ENCODE measurements at regions not wholly inside any gene's neighbourhood (a gene's known extent, or its start where the extent isn't known, plus 50 kb on each side); places are given as distances from the start of the nearest gene placed in this dataset.
"Not testable (repeated sequence)": the region's sequence is repeated elsewhere in the genome, so short reads cannot be mapped to it uniquely, and the experiment has no call there.

- Histone ChIP-seq H3K27me3 (ENCODE audit: low read depth) (no peaks in the 10 kb centered on the region), H3K36me3 (replicated peaks) (no peaks in the 10 kb centered on the region), H3K9me3 (no peaks in the 10 kb centered on the region), H3K4me3 (no peak overlapping the region), H3K4me1 (no peaks in the 10 kb centered on the region)
- in situ Hi-C loops (cut with MboI; ENCODE audit: low sequenced_read_pairs): no loop called here
- no peak for DNase-seq (ENCODE audit: low spot score in 2 of 2)
These were observed 474.7 kb downstream of the PID1 start for GRCh38 chr2:228796386-228796785.

- Histone ChIP-seq H3K36me3 (replicated peaks) (no peaks in the 10 kb centered on the region), H3K9me3 (no peaks in the 10 kb centered on the region), H3K4me3 (no peak overlapping the region), H3K4me1 (no peaks in the 10 kb centered on the region), H3K27me3 (ENCODE audit: low read depth) (no peaks in the 10 kb centered on the region)
- in situ Hi-C loops (cut with MboI; ENCODE audit: low sequenced_read_pairs): no loop called here
- DNase-seq (ENCODE audit: low spot score in 2 of 2): no peak
These were observed 478.0 kb downstream of the PID1 start for GRCh38 chr2:228793116-228793515.

- no peaks in the 10 kb centered on the region for H3K36me3 ChIP-seq (replicated peaks)
- no peaks in the 10 kb centered on the region for H3K9me3 ChIP-seq
- no peak for DNase-seq (ENCODE audit: low spot score in 2 of 2)
- no peaks in the 10 kb centered on the region for H3K4me1 ChIP-seq
- no peaks in the 10 kb centered on the region for H3K27me3 ChIP-seq (ENCODE audit: low read depth)
- no peak overlapping the region for H3K4me3 ChIP-seq
- in situ Hi-C loops (cut with MboI; ENCODE audit: low sequenced_read_pairs): no loop called here
These were observed 484.2 kb downstream of the PID1 start for GRCh38 chr2:228786901-228787300.

DNA sequence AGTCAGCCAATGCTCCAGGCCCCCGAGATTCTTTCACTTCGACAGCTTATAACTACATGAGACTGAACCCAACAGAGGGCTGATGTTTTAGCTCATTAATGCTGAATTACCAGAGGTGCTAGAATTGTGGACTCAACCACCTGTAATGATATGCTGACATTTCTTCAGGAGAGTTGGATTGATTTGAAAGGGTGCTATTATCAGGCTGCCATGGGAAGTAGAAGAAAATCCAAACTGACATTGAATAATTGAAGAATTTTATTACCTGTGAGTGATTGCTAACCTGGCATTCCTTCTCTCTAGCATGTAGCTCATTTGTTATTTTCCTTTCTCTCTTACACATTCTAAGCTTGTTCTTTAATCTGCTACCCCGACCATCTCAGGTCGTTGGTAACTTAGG is 488.8 kb downstream of the PID1 start:
- no peak overlapping the region for H3K4me3 ChIP-seq
- H3K36me3 ChIP-seq (replicated peaks): no peaks in the 10 kb centered on the region
- DNase-seq (ENCODE audit: low spot score in 2 of 2): no peak
- H3K27me3 ChIP-seq (ENCODE audit: low read depth): no peaks in the 10 kb centered on the region
- in situ Hi-C loops (cut with MboI; ENCODE audit: low sequenced_read_pairs): no loop called here
- no peaks in the 10 kb centered on the region for H3K4me1 ChIP-seq
- no peaks in the 10 kb centered on the region for H3K9me3 ChIP-seq

DNA sequence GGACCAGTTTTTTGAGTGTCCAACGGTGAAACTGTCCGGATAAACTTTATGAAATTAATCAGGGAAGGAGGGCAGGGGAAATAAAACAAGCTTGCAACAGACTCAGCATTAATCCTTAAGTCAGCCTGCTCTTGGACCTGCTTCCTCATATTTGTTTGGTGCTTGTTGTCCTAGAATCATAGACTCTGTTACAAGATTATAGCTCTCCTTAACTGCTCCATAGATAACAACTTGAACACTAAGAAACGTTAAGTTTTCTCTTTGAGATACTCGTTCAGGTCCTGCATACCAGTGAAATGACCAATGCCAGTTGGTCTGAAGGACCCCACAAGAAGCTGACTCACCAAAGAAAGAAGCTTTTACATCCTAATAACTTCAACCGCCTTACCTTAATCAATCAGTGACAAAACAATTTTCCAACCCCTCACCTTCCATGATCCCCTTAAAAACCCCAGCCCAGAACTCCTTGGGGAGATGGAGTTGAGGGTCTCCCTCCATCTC is 493.2 kb downstream of the PID1 start:
- H3K9me3 ChIP-seq: no peaks in the 10 kb centered on the region
- no peaks in the 10 kb centered on the region for H3K27me3 ChIP-seq (ENCODE audit: low read depth)
- in situ Hi-C loops (cut with MboI; ENCODE audit: low sequenced_read_pairs): no loop called here
- no peaks in the 10 kb centered on the region for H3K36me3 ChIP-seq (replicated peaks)
- H3K4me1 ChIP-seq: no peaks in the 10 kb centered on the region
- H3K4me3 ChIP-seq: no peak overlapping the region
- no peak for DNase-seq (ENCODE audit: low spot score in 2 of 2)

- no peaks in the 10 kb centered on the region for H3K36me3 ChIP-seq (replicated peaks)
- in situ Hi-C loops (cut with MboI; ENCODE audit: low sequenced_read_pairs): no loop called here
- no peaks in the 10 kb centered on the region for H3K4me1 ChIP-seq
- H3K9me3 ChIP-seq: no peaks in the 10 kb centered on the region
- no peak for DNase-seq (ENCODE audit: low spot score in 2 of 2)
- H3K27me3 ChIP-seq (ENCODE audit: low read depth): no peaks in the 10 kb centered on the region
- H3K4me3 ChIP-seq: no peak overlapping the region
These were observed 496.5 kb downstream of the PID1 start for GRCh38 chr2:228774548-228774947.

- in situ Hi-C loops (cut with MboI; ENCODE audit: low sequenced_read_pairs): no loop called here
- no peak overlapping the region for H3K4me3 ChIP-seq
- no peaks in the 10 kb centered on the region for H3K36me3 ChIP-seq (replicated peaks)
- H3K9me3 ChIP-seq: no peaks in the 10 kb centered on the region
- H3K27me3 ChIP-seq (ENCODE audit: low read depth): no peaks in the 10 kb centered on the region
- no peak for DNase-seq (ENCODE audit: low spot score in 2 of 2)
- no peaks in the 10 kb centered on the region for H3K4me1 ChIP-seq
These were observed 499.3 kb downstream of the PID1 start for GRCh38 chr2:228771774-228772173.

DNA sequence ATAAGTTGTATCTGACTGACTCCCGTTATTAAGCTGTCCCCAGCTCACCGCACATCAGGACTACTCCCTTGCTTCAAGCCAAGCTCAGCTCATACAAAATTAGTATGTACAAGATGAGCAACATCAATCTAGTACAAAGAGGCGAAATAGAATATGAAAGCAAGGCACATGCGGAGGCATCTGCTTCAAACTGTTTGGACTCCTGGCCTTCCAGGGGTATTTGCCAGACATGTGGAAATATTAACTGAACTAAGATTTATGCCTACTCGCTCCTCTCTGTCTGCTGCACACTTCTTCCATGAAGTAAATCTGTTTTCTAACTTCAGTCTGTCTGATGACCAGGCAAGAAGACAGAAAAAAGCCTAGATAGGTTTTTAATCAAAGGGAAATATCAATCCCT is 499.8 kb downstream of the PID1 start:
- H3K9me3 ChIP-seq: no peaks in the 10 kb centered on the region
- H3K4me1 ChIP-seq: no peaks in the 10 kb centered on the region
- DNase-seq (ENCODE audit: low spot score in 2 of 2): no peak
- H3K36me3 ChIP-seq (replicated peaks): no peaks in the 10 kb centered on the region
- in situ Hi-C loops (cut with MboI; ENCODE audit: low sequenced_read_pairs): no loop called here
- no peak overlapping the region for H3K4me3 ChIP-seq
- H3K27me3 ChIP-seq (ENCODE audit: low read depth): no peaks in the 10 kb centered on the region

- Histone ChIP-seq H3K9me3 (no peaks in the 10 kb centered on the region), H3K36me3 (replicated peaks) (no peaks in the 10 kb centered on the region), H3K4me1 (no peaks in the 10 kb centered on the region), H3K27me3 (ENCODE audit: low read depth) (no peaks in the 10 kb centered on the region), H3K4me3 (no peak overlapping the region)
- in situ Hi-C loops (cut with MboI; ENCODE audit: low sequenced_read_pairs): no loop called here
- no peak for DNase-seq (ENCODE audit: low spot score in 2 of 2)
These were observed 502.3 kb downstream of the PID1 start for GRCh38 chr2:228768818-228769217.

- in situ Hi-C loops (cut with MboI; ENCODE audit: low sequenced_read_pairs); DNase-seq (ENCODE audit: low spot score in 2 of 2); H3K9me3 ChIP-seq; H3K36me3 ChIP-seq (replicated peaks); H3K27me3 ChIP-seq (ENCODE audit: low read depth); H3K4me1 ChIP-seq; H3K4me3 ChIP-seq: not testable (repeated sequence)
These were observed 502.9 kb downstream of the PID1 start for GRCh38 chr2:228768141-228768540.

DNA sequence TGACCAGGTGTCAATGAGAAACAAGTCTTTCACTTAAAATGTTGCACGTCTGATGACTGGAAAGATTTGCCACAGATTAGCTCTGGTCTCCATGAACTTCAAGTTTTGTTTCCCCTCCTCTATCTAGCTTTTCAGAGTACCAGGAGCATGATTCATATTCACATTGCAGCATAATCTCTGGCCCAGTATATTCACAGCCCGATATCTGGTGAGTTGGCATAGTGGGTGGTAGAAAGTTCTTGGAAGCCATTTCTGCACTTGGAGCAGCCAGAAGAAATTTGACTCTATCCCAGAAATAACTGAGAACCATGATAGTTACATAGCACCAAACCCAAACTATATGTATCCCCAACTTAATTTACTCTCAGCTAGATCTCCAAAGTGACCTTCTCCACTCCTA is 503.9 kb downstream of the PID1 start:
- in situ Hi-C loops (cut with MboI; ENCODE audit: low sequenced_read_pairs): no loop called here
- Histone ChIP-seq H3K27me3 (ENCODE audit: low read depth) (no peaks in the 10 kb centered on the region), H3K4me3 (no peak overlapping the region), H3K36me3 (replicated peaks) (no peaks in the 10 kb centered on the region), H3K4me1 (no peaks in the 10 kb centered on the region), H3K9me3 (no peaks in the 10 kb centered on the region)
- no peak for DNase-seq (ENCODE audit: low spot score in 2 of 2)

DNA sequence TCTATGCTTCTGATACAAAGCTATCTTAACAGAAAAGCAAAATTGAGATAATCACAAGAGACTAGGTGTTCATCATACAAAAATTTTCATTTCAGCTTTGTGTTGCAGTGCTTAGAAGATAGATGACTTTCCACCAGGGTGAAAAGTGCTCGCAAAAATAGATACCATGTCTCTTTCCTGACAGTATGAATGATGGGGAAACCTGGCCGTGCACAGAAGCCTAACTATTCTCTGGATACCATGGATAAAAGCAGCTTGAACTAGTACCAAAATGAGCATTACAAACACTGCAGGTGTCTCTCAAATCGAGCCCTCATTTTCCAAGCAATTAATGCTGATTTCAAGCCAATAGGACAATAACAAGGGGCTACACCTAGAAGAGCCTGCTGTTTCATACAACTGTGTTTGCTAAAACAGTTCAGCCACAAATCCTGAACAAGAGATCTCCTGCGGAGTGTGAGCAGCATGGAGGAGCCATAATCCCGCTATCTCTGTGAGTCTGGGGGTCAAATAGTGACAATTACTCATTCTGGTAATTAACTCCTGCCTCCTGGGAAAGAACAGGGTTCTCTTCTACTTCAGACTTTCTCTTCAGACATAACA is 507.6 kb downstream of the PID1 start:
- in situ Hi-C loops (cut with MboI; ENCODE audit: low sequenced_read_pairs): no loop called here
- Histone ChIP-seq H3K9me3 (no peaks in the 10 kb centered on the region), H3K27me3 (ENCODE audit: low read depth) (no peaks in the 10 kb centered on the region), H3K36me3 (replicated peaks) (no peaks in the 10 kb centered on the region), H3K4me3 (no peak overlapping the region), H3K4me1 (no peaks in the 10 kb centered on the region)
- DNase-seq (ENCODE audit: low spot score in 2 of 2): no peak

DNA sequence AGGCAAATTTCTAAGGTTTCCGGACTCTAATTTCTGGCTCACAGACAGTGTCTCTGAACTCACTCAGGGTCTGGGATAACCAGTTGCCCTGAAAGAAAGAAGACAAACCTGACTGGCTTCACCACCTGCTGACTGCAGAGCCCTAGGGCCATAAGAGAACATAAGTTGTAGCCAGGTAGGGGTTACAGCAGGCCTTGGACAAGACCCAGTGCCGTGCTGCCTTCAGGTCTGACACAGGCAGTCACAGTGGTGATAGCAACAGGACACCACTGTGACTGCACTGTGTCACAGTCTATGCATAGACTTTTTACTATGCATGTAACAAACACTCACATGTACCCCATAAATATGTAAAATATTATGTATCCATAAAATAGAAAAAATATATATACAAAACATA is 508.5 kb downstream of the PID1 start:
- no peaks in the 10 kb centered on the region for H3K36me3 ChIP-seq (replicated peaks)
- H3K4me3 ChIP-seq: no peak overlapping the region
- H3K4me1 ChIP-seq: no peaks in the 10 kb centered on the region
- in situ Hi-C loops (cut with MboI; ENCODE audit: low sequenced_read_pairs): no loop called here
- no peaks in the 10 kb centered on the region for H3K27me3 ChIP-seq (ENCODE audit: low read depth)
- no peak for DNase-seq (ENCODE audit: low spot score in 2 of 2)
- no peaks in the 10 kb centered on the region for H3K9me3 ChIP-seq

GRCh38 chr2:228755661-228756060 is 515.4 kb downstream of the PID1 start:
- H3K9me3 ChIP-seq; in situ Hi-C loops (cut with MboI; ENCODE audit: low sequenced_read_pairs); DNase-seq (ENCODE audit: low spot score in 2 of 2); H3K27me3 ChIP-seq (ENCODE audit: low read depth); H3K4me3 ChIP-seq; H3K4me1 ChIP-seq; H3K36me3 ChIP-seq (replicated peaks): not testable (repeated sequence)

DNA sequence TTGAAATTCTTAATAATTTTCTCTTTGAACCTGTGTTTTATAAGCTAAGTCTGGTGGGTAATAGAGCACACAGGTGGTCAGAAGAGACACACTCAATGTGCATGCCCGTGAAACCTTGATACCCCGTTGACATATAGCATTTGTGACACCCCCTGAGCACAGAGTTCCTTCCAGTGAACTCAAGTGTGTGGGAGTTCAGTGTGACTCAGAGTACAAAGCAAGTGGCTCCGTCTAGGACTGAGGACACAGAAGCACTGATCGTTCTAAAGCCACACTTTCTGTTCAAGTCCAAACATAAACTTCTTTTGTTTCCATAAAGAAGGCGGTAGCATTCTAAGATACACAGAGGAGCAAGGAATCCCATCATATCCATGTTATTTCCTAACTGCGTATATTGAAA is 523.6 kb downstream of the PID1 start:
- H3K4me1 ChIP-seq: no peaks in the 10 kb centered on the region
- no peak for DNase-seq (ENCODE audit: low spot score in 2 of 2)
- no peaks in the 10 kb centered on the region for H3K9me3 ChIP-seq
- in situ Hi-C loops (cut with MboI; ENCODE audit: low sequenced_read_pairs): no loop called here
- no peak overlapping the region for H3K4me3 ChIP-seq
- no peaks in the 10 kb centered on the region for H3K36me3 ChIP-seq (replicated peaks)
- H3K27me3 ChIP-seq (ENCODE audit: low read depth): no peaks in the 10 kb centered on the region

Measured in HAP-1 (cell line).